H1 (cell line): ENCODE measurements at regions not wholly inside any gene's neighbourhood (a gene's known extent, or its start where the extent isn't known, plus 50 kb on each side); places are given as distances from the start of the nearest gene placed in this dataset.

Source experiments
- RBBP5 ChIP-seq: IDR thresholded peaks from 2 replicates; pipeline ENCODE4 v1.7.1; 2012; ENCODE audit warnings: low read depth, mild to moderate bottlenecking, inconsistent platforms, low read length, moderate library complexity, borderline replicate concordance
- SRF ChIP-seq: IDR thresholded peaks from 2 replicates; pipeline ENCODE4 v1.6.1; 2011; ENCODE audit warnings: mild to moderate bottlenecking, low read depth, low read length, moderate library complexity

- TF ChIP-seq SRF: no peak
- no peak for TF ChIP-seq RBBP5
Observed at GRCh38 chr6:167541544-167541943, 216.7 kb downstream of the TTLL2 start (continued).
